Ramos (cell line): ENCODE measurements at regions not wholly inside any gene's neighbourhood (a gene's known extent, or its start where the extent isn't known, plus 50 kb on each side); places are given as distances from the start of the nearest gene placed in this dataset.

ENCODE experiments used
- in situ Hi-C: fragments of 300-500 bp; cut with MboI; formaldehyde crosslinking; loops from one replicate; pipeline ENCODE4 v1.14.3; 2022; ENCODE audit warnings: low sequenced_read_pairs; ENCODE audit not compliant: unreplicated experiment

DNA sequence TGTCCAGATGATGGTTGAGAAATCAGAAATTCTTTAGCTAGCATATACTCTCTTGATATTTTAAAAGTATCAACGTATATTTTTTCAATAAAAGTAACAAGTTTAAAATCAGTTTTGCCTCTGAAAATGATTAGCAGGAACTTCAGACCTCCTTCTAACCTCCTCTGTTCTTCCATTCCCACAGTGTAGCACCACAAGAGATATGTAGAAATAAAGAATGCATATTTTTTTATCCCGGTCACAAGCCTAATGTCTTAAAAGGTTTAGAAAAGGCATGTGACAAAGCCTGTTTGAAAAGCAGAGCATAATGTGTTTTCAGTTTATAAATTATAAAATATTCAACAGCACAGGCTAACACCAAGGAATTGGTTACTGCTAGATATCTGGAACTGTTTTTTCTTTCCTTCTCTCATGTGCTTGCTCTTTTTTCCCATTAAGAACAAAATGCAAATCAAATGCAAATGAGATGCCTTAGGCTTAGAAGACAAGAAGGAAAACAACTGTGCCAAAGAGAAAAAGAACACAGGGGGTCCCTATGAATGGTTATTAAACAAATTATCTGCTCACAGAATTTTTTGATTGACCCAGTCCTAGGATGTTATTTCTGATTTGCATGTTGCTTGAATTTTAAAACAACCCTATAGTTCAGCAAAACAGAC is 351.7 kb upstream of the FAM241A start:
- in situ Hi-C loops: no loop called here

DNA sequence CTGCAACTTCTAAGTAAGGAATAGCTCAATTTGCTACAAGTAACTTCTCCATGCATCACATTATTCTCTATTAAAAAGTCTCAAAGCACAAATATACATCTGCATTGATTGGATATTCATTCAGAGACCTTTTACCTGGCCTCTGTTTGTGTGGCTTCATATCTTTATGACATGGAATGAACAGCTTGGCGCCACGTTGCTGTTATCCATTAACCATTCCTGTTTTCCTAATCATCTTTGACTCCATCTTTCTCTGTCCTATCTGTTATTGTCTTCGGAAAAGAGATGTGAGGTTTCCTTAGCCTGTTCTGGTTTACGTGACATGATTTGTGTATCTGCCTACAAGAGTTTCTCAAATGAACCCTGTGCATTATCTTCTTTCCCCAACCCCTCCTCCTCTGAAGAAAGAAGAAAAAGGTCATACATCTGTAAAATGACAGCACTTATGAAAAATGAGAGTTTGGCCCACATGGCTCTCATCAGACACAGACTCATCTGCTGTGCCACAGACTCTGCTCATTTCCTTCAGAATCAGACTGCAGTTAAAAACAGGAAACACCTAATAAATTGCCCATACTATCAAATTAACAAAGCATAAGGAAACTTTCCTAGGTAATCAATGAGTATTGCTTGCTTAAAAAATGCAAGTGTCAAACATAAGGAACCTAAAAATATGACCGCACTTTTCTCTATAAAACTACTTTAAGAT is 347.6 kb upstream of the FAM241A start:
- in situ Hi-C loops: no loop called here

DNA sequence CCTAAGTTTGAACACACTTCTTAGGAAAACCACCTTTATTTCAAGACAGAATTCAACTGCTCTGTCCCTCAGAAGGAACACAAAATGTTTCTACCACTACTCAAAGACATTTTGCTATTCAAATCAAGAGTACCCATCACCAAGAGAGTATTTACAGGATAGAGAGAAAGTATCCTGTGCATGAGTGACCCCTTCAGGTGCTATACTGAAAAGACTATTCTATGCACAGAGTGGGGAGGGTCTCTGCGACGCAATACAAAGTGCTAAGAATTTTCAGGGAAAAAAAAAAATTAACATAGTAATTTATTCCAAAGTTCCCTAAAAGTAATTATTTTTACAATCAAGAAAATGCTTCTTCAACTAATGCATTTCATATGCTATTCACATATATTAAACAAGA is 346.4 kb upstream of the FAM241A start:
- in situ Hi-C loops: no loop called here

DNA sequence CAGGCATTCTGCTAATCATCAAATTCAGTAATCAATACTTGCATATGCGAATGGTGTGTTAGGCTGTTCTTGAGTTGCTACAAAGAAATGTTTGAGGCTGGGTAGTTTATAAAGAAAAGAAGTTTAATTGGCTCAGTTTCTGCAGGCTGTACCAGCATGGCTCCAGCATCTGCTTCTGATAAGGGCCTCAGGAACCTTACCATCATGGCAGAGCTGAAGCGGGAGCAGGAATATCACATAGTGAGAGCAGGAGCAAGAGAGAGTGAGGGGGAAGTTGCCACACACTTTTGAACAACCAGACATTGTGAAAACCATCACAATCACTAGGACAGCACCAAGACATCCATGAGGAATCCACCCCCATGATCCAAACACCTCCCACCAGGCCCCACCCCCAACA is 344.7 kb upstream of the FAM241A start:
- in situ Hi-C loops: no loop called here

DNA sequence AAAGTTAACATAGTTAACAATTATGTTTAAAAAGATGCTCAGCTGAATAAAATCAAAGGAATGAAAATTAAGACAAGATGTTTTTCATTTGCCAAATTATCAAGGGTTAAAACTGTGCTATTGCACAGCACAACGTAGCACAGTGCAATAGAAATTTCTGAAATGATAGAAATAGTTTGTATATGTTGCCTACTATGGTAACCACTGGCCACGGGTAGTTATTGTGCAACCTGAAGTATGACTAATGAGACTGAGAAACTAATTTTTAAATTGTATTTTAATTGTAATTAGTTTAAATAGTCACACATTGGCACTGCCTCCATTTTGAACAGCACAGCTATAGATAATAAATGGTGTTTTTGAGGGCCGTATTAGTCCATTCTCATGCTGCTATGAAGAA is 343.1 kb upstream of the FAM241A start:
- in situ Hi-C loops: no loop called here

DNA sequence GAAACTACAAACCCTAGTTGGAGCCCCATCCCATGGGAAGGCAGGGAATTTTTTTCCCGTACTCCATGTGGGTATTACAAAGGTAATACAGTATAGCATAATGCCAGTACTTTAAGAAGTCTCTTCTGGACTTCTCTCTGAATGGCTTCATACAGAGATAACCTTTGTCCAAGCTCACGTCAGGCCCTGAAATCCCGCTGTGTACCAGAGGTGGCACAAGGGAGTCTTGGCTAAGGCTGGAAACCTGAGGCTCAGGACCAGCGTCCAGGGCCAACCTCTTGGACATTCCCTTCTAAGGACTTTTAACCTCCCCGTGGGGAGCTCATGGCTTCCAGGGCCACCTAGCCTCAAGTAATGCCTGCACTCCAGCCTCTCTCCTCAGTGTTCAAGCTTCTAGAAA is 338.9 kb upstream of the FAM241A start:
- in situ Hi-C loops: no loop called here

DNA sequence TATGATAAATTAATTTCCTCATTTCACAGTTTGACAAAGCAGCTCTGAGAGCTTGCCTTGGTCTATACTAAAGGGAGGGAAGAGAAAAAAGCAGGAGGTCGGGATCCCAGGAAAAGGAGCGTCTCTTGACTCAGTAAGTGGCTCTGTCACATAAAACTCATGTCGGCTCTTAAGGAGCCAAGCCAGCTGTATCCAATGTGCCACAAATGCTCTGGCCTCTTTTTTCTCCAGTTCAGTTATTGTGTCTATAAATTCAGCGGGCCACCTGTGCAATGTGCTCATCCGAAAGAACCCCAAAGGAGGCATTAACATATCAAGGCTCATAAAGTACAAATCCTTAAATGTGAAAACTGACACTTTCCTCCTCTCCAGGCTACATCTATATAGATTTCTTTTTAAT is 337.7 kb upstream of the FAM241A start:
- in situ Hi-C loops: no loop called here

DNA sequence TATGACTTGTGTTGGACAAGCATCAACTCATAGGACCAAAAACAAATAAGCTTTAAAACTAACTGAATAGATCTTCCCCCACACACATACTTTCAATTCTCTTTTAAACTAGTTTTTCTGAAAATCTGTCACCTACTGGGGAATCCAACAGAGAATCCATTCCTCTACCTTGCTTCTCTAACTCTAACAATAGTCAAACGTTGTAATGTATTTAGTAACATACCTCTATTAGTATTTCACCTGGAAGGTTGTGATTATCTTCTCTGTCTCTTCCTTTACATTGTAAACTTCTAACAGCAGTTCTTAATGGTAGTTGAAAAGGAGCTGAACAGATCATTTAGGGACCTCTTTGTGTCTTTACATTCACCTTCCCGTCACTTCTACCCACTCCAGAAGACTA is 337.1 kb upstream of the FAM241A start:
- in situ Hi-C loops: no loop called here

DNA sequence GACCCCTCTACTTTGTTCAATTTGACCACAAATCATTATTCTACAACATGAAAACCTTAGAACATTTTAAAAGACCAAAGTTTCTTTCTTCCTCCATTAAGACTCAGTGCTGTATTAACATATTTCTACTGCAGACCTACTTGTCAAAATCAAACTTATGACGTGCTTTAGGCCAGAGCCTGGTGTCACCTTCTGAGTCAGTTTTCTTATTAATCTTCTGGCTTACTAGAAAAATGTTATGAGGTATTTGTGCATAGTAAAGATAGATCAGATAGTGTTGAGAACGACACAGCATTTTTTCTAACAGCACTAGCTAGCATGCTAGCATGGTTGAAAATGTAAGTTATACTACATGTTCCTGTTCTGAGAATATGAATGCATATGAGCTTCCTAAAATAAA is 333.6 kb upstream of the FAM241A start:
- in situ Hi-C loops: no loop called here

DNA sequence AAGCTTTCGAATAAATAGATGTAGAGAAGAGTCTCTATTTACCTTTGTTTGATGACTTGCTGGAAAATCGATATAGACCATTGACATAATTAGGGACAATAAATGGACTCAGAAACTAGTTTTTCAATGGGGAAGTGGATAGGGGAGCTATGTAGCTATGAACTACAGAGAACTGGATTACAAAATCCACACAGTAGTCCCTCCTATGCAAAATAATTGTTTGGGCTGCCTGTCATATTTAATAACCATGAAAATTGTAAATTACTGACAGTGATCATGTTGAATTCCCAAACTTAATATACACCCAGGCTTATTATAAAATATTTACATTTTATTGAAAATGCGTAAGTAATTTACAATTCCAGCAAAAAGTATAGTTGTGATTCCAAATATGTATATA is 333.1 kb upstream of the FAM241A start:
- in situ Hi-C loops: no loop called here

DNA sequence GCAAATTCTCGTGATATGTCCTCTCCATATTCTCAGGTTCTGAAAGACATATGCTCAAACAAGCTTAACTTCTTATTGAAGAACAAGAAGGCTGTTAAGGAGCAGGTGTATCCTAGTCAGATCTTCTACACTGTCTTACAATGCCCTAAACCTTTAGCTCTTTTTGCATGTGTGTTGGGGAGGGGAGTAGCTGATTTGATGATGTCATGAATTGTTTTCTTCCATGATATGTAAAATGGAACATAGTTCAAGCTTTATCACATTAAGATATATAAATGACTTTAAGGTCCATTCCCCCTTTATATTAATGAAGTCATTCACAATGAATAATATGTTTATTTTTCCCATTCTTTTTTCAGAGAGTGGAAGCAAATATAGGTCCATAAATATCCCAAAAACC is 332.5 kb upstream of the FAM241A start:
- in situ Hi-C loops: no loop called here

DNA sequence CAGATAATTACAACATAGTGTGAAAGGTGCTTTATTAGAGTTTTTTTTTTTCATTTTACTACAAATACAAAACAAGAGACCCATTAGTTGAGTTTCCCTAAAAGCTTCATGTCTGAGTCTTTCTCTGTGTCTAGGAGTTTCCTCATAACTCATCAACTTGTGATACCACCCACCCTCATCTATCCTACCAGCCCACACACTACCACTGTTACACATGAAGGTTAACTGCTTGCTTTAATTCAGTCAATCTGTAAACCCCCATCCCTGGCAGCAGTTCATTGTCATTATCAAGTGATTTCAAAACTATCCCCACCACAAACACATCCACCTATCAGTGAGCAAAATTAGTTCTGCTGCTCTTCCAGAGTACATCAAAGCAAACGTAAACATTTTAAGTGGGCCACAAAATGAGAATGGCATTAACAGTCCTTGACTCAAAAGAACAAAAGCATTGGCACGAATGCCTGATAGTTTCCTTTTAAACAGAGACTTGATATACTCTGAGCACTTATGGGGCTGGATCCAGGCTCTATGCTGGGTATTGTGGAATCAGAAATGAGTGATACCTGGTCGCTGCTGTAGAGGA is 331.6 kb upstream of the FAM241A start:
- in situ Hi-C loops: no loop called here

DNA sequence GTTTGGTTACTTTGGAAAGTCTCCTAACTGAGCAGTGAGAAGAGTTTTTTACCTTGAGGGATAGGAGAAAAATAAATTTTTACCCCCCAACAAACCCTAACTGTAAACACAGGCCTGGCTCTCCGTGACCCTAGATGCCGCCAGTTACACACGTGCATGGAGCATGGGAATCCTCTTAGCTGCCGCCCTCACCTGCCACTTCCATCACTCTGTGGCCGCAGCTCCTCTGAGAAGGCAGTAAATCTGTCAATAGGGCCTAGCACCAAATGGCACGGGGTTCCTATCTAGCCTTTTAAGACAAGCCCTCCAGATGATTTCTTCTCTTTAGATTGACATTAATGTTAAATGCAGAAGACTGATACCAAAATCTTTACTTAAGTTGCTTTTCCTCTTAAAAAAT is 330.3 kb upstream of the FAM241A start:
- in situ Hi-C loops: no loop called here

DNA sequence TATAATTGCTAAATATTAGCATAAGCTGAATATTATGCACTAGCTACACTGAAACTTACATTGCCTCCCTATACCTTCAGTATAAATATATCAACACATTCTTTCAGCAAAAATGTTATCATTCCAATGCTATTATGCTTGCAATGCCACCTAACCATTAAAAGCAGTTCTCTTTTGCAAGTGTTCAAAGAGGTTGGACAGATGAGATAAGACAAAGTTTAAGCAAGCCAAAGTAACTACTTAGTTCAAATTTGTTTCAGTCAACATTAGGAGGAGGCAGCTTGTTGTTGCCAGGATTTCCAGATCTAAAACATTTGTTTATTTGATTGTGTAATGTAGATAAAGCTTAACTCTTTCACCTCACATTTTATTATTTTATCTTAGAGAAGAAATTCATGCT is 323.9 kb upstream of the FAM241A start:
- in situ Hi-C loops: no loop called here

DNA sequence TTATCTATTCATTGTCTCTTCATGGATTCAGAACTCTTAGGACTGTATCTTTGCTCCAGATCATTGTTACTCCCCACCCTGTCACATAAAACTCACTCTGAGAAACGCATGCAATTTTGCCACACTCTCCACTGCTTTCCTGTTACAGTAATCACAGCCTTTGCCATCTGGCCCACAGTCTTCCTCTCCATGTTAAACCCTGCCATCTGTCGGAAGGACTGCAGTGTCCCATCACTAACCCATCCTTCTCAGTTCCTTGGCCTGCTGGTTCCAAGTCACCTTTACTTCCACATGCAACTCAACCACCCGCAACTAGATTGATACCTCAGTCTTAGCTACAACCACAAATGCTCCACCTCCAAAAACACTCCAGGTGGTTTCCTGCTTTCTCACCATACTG is 308.7 kb upstream of the FAM241A start:
- in situ Hi-C loops: no loop called here

DNA sequence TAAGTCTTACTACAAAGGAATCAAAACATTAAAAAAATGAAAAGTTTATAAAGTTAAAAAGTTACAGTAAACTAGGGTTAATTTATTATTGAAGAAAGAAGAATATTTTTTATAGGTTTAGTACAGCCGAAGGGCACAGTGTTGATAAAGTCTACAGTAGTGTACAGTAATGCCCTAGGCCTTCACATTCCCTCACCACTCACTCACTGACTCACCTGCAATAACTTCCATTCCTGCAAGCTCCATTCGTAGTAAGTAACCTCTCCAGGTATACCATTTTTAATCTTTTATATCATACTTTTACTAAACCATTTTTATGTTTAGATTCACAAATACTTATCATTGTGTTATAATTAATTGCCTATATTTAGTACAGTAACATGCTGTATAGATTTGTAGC is 307.5 kb upstream of the FAM241A start:
- in situ Hi-C loops: no loop called here

DNA sequence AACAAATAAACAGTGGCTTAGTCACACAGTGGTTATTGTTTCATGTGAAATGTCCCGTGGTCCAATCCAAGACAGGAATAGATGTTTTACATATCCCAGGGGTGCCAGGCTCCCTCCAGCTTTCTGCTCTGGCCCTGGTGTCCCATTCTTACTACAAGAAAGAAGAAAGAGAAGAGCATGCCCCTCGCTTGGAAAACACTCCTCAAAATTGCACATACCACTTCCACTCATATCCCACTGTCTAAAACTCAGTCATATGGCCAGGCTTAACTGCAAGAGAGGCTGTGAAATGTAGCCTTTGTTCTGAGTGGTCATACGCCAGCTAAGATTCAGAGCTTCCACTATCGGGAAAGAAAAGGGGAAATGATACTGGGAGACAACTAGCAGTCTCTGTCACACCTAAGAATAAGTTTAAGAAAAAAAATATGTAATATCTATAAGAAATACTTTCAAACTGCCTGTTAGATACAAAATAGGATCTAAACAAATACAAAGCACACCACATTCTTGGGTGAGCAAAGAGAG is 306.8 kb upstream of the FAM241A start:
- in situ Hi-C loops: no loop called here

DNA sequence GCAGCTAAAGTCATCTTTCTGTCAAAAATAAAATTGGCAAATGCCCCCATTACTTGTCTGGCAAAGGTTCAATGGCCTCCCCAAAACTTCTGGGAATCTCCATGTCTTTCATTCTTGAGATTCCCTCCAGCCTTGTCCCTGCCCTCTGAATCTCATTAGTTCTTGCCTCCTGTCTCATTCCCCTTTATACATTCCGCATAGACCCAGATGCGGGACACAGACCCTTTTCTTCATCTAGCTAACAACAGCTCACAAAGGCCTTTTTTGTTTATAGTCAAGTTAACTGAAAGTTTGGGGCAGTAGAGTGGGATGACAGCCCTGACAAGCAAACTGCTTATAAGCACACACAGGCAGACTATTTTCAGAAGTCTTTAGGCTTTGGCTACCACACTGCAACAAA is 306.1 kb upstream of the FAM241A start:
- in situ Hi-C loops: no loop called here

DNA sequence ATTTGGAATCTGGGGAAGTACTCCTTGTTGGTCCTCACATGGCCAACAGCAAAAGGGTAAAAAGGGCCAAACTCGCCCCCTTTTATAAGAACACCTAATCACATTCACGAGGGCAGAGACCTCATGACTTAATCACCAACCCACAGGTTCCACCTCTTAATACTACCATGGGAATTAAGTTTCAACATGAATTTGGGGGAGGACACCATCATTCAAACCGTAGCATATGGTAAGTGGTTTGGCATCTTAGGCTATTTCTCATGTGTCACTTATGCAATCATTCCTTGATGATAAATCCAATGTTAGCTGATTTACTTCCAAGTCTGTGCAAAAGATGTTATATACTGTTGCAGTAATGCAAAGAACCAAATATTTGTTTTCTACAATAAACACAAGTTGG is 302.9 kb upstream of the FAM241A start:
- in situ Hi-C loops: no loop called here

DNA sequence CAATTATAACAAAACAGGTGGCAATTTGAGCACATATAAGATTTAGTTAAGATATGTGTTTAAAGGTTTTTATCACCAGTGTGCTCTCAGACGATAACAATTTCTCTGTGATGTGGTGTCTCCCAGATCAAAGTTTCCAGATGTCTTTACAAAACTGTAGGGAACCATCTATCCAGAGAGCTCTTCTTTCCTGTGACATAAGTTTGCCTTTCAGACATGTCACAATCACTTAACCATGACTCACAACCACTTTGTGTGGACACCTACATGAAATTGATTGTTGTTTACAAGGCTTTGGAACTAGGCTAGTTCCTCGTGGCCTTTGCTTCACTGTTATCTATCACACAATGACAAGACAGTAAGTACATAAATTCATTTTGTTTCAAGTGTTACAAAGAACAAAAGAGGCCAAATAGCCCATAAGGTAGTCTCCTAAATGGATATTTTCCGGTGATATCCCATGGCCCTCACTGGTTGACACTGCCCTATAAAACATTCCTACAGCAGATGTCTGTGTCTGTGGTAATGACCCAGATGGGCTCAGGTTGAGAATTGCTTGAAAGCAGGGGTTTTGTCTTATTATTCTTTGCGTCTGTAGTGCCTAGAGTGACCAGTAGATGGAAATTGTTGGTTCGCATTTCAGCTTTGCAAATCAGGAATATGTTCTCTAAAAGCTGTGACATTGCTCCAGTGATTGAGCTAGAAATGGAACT is 297.8 kb upstream of the FAM241A start:
- in situ Hi-C loops: no loop called here

DNA sequence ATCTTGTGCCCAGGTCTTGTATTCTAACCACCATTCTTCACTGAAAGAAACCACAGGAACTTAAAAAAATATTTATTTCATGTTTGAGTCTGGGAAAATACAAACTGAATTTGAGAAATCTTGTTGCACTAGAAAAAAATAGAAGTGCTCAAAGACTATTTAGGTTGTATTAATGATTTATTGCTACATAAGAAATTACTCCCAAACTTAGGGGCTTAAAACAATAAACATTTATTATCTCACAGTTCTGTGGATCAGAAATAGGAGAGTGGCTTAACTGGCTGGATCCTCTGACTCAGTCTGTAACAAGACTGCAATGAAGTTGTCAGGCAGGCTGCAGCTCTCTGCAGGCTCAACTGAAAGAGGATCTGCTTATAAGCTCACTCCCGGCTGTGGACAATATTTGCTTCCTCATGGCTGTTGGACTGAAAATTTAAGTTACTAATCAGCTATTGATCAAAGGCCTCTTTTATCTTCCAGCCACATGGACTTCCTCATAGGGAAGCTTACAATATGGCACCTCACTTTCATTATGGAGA is 295.4 kb upstream of the FAM241A start:
- in situ Hi-C loops: no loop called here
